Fibroblast of lung (primary cell): ENCODE measurements at regions not wholly inside any gene's neighbourhood (a gene's known extent, or its start where the extent isn't known, plus 50 kb on each side); places are given as distances from the start of the nearest gene placed in this dataset.

Experiments
- DNase-seq, 2 donors: peaks; one replicate each; pipeline versions ENCODE4 v3.0.0 to v3.0.0-alpha.2; 2010; ENCODE audit warnings: low read depth in 2 of 2
- H2AFZ ChIP-seq: 2 replicates; pipeline ENCODE4 v1.5.1; 2012; ENCODE audit warnings: low read length, control low read depth, inconsistent platforms
- H3K27ac ChIP-seq: 2 replicates; pipeline ENCODE4 v1.5.1; 2011; ENCODE audit warnings: low read length, control low read depth; ENCODE audit not compliant: insufficient read depth
- H3K27me3 ChIP-seq: 2 replicates; pipeline ENCODE4 v1.5.1; 2011; ENCODE audit warnings: mild to moderate bottlenecking, low read length; ENCODE audit not compliant: control insufficient read depth, insufficient read depth
- H3K36me3 ChIP-seq: 2 replicates; pipeline ENCODE4 v1.5.1; 2011; ENCODE audit warnings: low read length; ENCODE audit not compliant: control insufficient read depth, insufficient read depth
- H3K4me1 ChIP-seq: 2 replicates; pipeline ENCODE4 v1.5.1; 2011; ENCODE audit warnings: low read length; ENCODE audit not compliant: control insufficient read depth, insufficient read depth; ENCODE audit errors: extremely low read depth
- H3K4me2 ChIP-seq: 2 replicates; pipeline ENCODE4 v1.5.1; 2011; ENCODE audit warnings: low read length, control low read depth; ENCODE audit not compliant: insufficient read depth; ENCODE audit errors: extremely low read depth
- H3K4me3 ChIP-seq, 4 experiments: fragments of 200-600 bp in 1 of 4; sonication (generic) in 1 of 4; replicated peaks in 1 of 4; 2 replicates each; pipeline ENCODE4 v1.5.1; 2011 to 2016; ENCODE audit warnings: low read length in 4 of 4, low read depth in 3 of 4, mild to moderate bottlenecking in 3 of 4, control low read depth in 2 of 4, inconsistent platforms in 1 of 4, mixed read lengths in 1 of 4; ENCODE audit not compliant: insufficient read depth in 1 of 4; ENCODE audit errors: control extremely low read depth in 1 of 4
- H3K79me2 ChIP-seq: 2 replicates; pipeline ENCODE4 v1.5.1; 2012; ENCODE audit warnings: mild to moderate bottlenecking, low read length, inconsistent platforms; ENCODE audit not compliant: control insufficient read depth, insufficient read depth
- H3K9ac ChIP-seq: 2 replicates; pipeline ENCODE4 v1.5.1; 2011; ENCODE audit warnings: mild to moderate bottlenecking, low read length, control low read depth; ENCODE audit not compliant: insufficient read depth
- H3K9me3 ChIP-seq: 2 replicates; pipeline ENCODE4 v1.5.1; 2012; ENCODE audit warnings: low read depth, low read length; ENCODE audit not compliant: control insufficient read depth, insufficient read depth
- H4K20me1 ChIP-seq: 2 replicates; pipeline ENCODE4 v1.5.1; 2011; ENCODE audit warnings: low read length; ENCODE audit not compliant: control insufficient read depth, insufficient read depth; ENCODE audit errors: extremely low read depth
- CTCF ChIP-seq, 2 donors: IDR thresholded peaks in 1 of 2; conservative IDR thresholded peaks in 1 of 2; 1 replicate in 1 of 2; 2 replicates in 1 of 2; pipeline ENCODE4 v1.5.1; 2011 to 2012; ENCODE audit warnings: low read length in 2 of 2, control low read depth in 1 of 2, inconsistent platforms in 1 of 2, low read depth in 1 of 2, mild to moderate bottlenecking in 1 of 2
- EZH2 ChIP-seq: IDR thresholded peaks from 2 replicates; pipeline ENCODE4 v1.5.1; 2012; ENCODE audit warnings: low read length, control low read depth, mild to moderate bottlenecking; ENCODE audit errors: missing control alignments

- Histone ChIP-seq H3K79me2 (no peaks in the 10 kb centered on the region), H3K4me3 (no peak overlapping the region), H3K27me3 (no peaks in the 10 kb centered on the region), H3K36me3 (no peaks in the 10 kb centered on the region), H2AFZ (no peak overlapping the region), H4K20me1 (no peaks in the 10 kb centered on the region), H3K4me2 (no peak overlapping the region), H3K9me3 (no peaks in the 10 kb centered on the region), H3K9ac (no peak overlapping the region), H3K4me1 (no peaks in the 10 kb centered on the region), H3K27ac (no peak overlapping the region)
- DNase-seq, result no peak
- no peak for TF ChIP-seq EZH2
- no peak for TF ChIP-seq CTCF (conservative IDR thresholded peaks at IDR 0.05 in 1 of 2, IDR thresholded peaks at IDR 0.05 in 1 of 2; ENCODE audit: low read depth in 1 of 2, low read length in 2 of 2)
Observed at GRCh38 chr4:117334451-117335188, 249.2 kb upstream of the TRAM1L1 start.

- no peak for DNase-seq
- H3K9me3 ChIP-seq, result no peaks in the 10 kb centered on the region
- H3K79me2 ChIP-seq, result no peaks in the 10 kb centered on the region
- H3K9ac ChIP-seq, result no peak overlapping the region
- no peaks in the 10 kb centered on the region for H4K20me1 ChIP-seq
- no peak overlapping the region for H3K27ac ChIP-seq
- no peak overlapping the region for H3K4me3 ChIP-seq
- H3K4me2 ChIP-seq, result no peak overlapping the region
- no peak overlapping the region for H2AFZ ChIP-seq
- H3K27me3 ChIP-seq, result no peaks in the 10 kb centered on the region
- TF ChIP-seq EZH2, result no peak
- TF ChIP-seq CTCF (conservative IDR thresholded peaks at IDR 0.05 in 1 of 2, IDR thresholded peaks at IDR 0.05 in 1 of 2; ENCODE audit: low read depth in 1 of 2, low read length in 2 of 2), result no peak
- no peaks in the 10 kb centered on the region for H3K4me1 ChIP-seq
- H3K36me3 ChIP-seq, result no peaks in the 10 kb centered on the region
Observed at GRCh38 chr4:117357437-117357836, 272.1 kb upstream of the TRAM1L1 start.

GRCh38 chr4:117357866-117358265 is 272.5 kb upstream of the TRAM1L1 start:
- TF ChIP-seq CTCF (conservative IDR thresholded peaks at IDR 0.05 in 1 of 2, IDR thresholded peaks at IDR 0.05 in 1 of 2; ENCODE audit: low read depth in 1 of 2, low read length in 2 of 2) (no peak), EZH2 (no peak)
- no peaks in the 10 kb centered on the region for H3K9me3 ChIP-seq
- no peak overlapping the region for H3K27ac ChIP-seq
- no peaks in the 10 kb centered on the region for H4K20me1 ChIP-seq
- no peak overlapping the region for H2AFZ ChIP-seq
- no peak overlapping the region for H3K9ac ChIP-seq
- peak in 1 of 2 donors; percentile 1 for DNase-seq
- no peaks in the 10 kb centered on the region for H3K79me2 ChIP-seq
- no peaks in the 10 kb centered on the region for H3K36me3 ChIP-seq
- H3K27me3 ChIP-seq, result no peaks in the 10 kb centered on the region
- no peaks in the 10 kb centered on the region for H3K4me1 ChIP-seq
- no peak overlapping the region for H3K4me2 ChIP-seq
- no peak overlapping the region for H3K4me3 ChIP-seq
